Right cardiac atrium (tissue), 5 donors: ENCODE measurements at regions not wholly inside any gene's neighbourhood (a gene's known extent, or its start where the extent isn't known, plus 50 kb on each side); places are given as distances from the start of the nearest gene placed in this dataset.

Source experiments
- ATAC-seq, 2 donors: fragments of 200-7000 bp; cut with Tn5 transposase; one replicate each; pipeline versions ENCODE4 v1.8.0 to v1.9.1; 2020; ENCODE audit warnings: moderate library complexity in 2 of 2, mild to moderate bottlenecking in 1 of 2
- DNase-seq, 3 donors: peaks; one replicate each; pipeline ENCODE4 v3.0.0-alpha.2; 2020
- H3K27ac ChIP-seq: one replicate; pipeline ENCODE4 v1.5.1; 2013; ENCODE audit warnings: mild to moderate bottlenecking, low read length, control low read depth, moderate library complexity
- H3K27me3 ChIP-seq: one replicate; pipeline ENCODE4 v1.6.1; 2013; ENCODE audit not compliant: control insufficient read depth, insufficient read depth
- H3K4me1 ChIP-seq: one replicate; pipeline ENCODE4 v1.6.1; 2013; ENCODE audit warnings: low read length; ENCODE audit not compliant: control insufficient read depth, insufficient read depth
- H3K4me3 ChIP-seq: one replicate; pipeline ENCODE4 v1.5.1; 2013; ENCODE audit warnings: low read length, control low read depth
- H3K9me3 ChIP-seq: one replicate; pipeline ENCODE4 v1.6.1; 2013; ENCODE audit warnings: low read length; ENCODE audit not compliant: control insufficient read depth
- WGBS: extraction: QIAGEN DNeasy Blood & Tissue Kit; methylation state at CpG from one replicate; pipeline ENCODE4 v1.1.7; 2013; 5-methylcytosine and 5-hydroxymethylcytosine counted together
- intact Hi-C, 4 donors: fragments of 100-400 bp; cut with DNase I; formaldehyde crosslinking; loops; one replicate each; pipeline versions ENCODE4 v1.11.0 to v1.14.0; 2022 to 2023
- donor health status: healthy with polysubstance abuse.
- donor health status: DM: no; HTN: yes; CAD: no.
- donor health status: DM: no; HTN: no; CAD: no.
- donor health status: DM: no; HTN: yes; CAD: no; lungs with severe emphysema.
- donor health status: DM: yes; HTN: yes; CAD: no.

DNA sequence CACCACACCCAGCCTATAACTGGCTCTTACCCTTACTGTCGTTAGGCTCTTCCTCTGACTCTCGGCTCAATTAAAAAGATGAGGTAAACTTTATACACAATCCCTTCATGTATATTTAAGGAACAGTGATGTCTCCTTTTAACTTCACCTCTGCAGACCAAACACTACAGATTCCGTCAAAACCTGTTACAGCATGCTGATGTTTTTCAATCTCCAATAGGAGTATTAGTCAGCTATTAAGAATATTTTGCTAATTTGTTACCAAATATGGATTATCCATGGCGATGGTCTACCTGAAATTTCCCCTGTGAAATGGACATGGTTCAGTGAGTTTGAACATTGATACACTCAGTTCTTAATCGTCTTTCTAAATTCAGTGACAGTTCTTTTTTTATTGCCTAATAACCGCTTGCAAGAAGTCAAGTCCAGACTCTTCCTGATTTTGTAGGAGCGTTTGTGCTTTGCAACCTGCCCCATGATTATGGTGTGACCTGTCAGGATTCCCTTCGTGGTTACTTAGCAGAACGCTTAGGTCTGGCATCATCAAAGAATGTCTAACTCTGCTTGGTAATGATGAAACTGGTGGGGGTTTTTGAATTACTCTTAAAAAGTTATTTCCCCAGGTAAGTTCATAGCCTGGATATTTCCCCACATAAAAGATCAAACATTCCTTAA, 72.2 kb upstream of the STOX2 start:
- H3K9me3 ChIP-seq = no peaks in the 10 kb centered on the region
- no peak overlapping the region for H3K27ac ChIP-seq
- ATAC-seq = no peak
- H3K4me3 ChIP-seq = no peak overlapping the region
- intact Hi-C loops = no loop called here
- DNase-seq = no peak
- 84% methylated on average over 9 of the region's 9 CpGs for WGBS
- H3K27me3 ChIP-seq = no peaks in the 10 kb centered on the region
- peaks cover 5% of the 10 kb centered on the region for H3K4me1 ChIP-seq

- ATAC-seq (no peak), DNase-seq (no peak)
- intact Hi-C loops = no loop called here
- Histone ChIP-seq H3K27ac (no peak overlapping the region), H3K27me3 (no peaks in the 10 kb centered on the region), H3K9me3 (no peaks in the 10 kb centered on the region), H3K4me3 (no peak overlapping the region), H3K4me1 (peaks cover 4% of the 10 kb centered on the region)
- WGBS = 74% methylated on average over 9 of the region's 9 CpGs
Measured at GRCh38 chr4:183834252-183834651, 70.9 kb upstream of the STOX2 start.

- WGBS = 63% methylated on average over 5 of the region's 5 CpGs
- H3K27me3 ChIP-seq = no peaks in the 10 kb centered on the region
- H3K4me1 ChIP-seq = peaks cover 2% of the 10 kb centered on the region
- ATAC-seq (peak in 1 of 2 donors; percentile 38), DNase-seq (no peak)
- intact Hi-C loops = loop anchor here in 1 of 4 donors (5.0 kb wide), 1 partner anchor 265 kb away; no protein-coding TSS in a partner anchor
- no peak overlapping the region for H3K4me3 ChIP-seq
- H3K27ac ChIP-seq = peak overlapping the region; percentile 16
- no peaks in the 10 kb centered on the region for H3K9me3 ChIP-seq
Measured at GRCh38 chr4:183837222-183837621, 67.9 kb upstream of the STOX2 start.

- ATAC-seq (peak; percentile 35 to 52), DNase-seq (no peak)
- H3K4me3 ChIP-seq = no peak overlapping the region
- H3K27me3 ChIP-seq = no peaks in the 10 kb centered on the region
- peaks cover 2% of the 10 kb centered on the region for H3K4me1 ChIP-seq
- WGBS = 64% methylated on average over 16 of the region's 16 CpGs
- H3K27ac ChIP-seq = no peak overlapping the region
- no peaks in the 10 kb centered on the region for H3K9me3 ChIP-seq
- intact Hi-C loops = loop anchor here in 1 of 4 donors (5.0 kb wide), 1 partner anchor 263 kb away; no protein-coding TSS in a partner anchor
Measured at GRCh38 chr4:183838987-183839712, 66.0 kb upstream of the STOX2 start.

GRCh38 chr4:183840311-183840710, 64.8 kb upstream of the STOX2 start:
- no peak overlapping the region for H3K4me3 ChIP-seq
- H3K27ac ChIP-seq = no peak overlapping the region
- intact Hi-C loops = loop anchor here in 3 of 4 donors (2.0 to 10.0 kb wide), 6 partner anchors 144 to 328 kb away; no protein-coding TSS in a partner anchor
- WGBS = 6% methylated on average over 5 of the region's 5 CpGs
- peak; percentile 84 to 92 (median 88) for DNase-seq
- H3K9me3 ChIP-seq = no peaks in the 10 kb centered on the region
- peak; percentile 76 to 84 for ATAC-seq
- H3K4me1 ChIP-seq = peaks cover 2% of the 10 kb centered on the region
- H3K27me3 ChIP-seq = no peaks in the 10 kb centered on the region

GRCh38 chr4:183841001-183841400, 64.1 kb upstream of the STOX2 start:
- ATAC-seq (no peak), DNase-seq (no peak)
- WGBS = 96% methylated on average over 8 of the region's 8 CpGs

DNA sequence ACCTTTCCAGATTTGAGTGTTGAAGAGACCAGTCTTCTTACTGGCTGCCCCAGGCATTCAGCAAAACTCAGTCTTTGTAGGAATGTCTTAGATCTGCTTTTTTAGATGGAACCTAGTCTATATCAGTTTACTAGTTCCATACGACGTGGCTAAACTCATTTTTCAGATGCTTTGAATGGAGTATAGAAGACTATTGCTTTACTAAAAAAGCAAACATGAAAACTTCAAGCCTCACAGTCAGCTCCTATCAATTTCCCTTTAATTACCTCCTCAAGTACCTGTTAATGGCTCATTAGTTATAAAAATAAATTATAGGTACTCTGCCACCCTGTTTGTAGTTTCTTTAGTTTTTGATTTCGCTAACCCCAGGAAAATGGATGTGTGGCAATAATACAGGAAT, 63.0 kb upstream of the STOX2 start:
- Histone ChIP-seq H3K27ac (no peak overlapping the region), H3K27me3 (no peaks in the 10 kb centered on the region), H3K9me3 (no peaks in the 10 kb centered on the region), H3K4me1 (peaks cover 2% of the 10 kb centered on the region), H3K4me3 (no peak overlapping the region)
- intact Hi-C loops = loop anchor here in 3 of 4 donors (5.0 to 10.0 kb wide), 4 partner anchors 143 to 325 kb away; no protein-coding TSS in a partner anchor
- DNase-seq (no peak), ATAC-seq (no peak)
- WGBS = 90% methylated on average over 3 of the region's 3 CpGs

More at GRCh38 chr4:183841001-183841400, 64.1 kb upstream of the STOX2 start:
- Histone ChIP-seq H3K4me1 (peaks cover 2% of the 10 kb centered on the region), H3K4me3 (no peak overlapping the region), H3K27ac (no peak overlapping the region), H3K27me3 (no peaks in the 10 kb centered on the region), H3K9me3 (no peaks in the 10 kb centered on the region)
- intact Hi-C loops = loop anchor here in 3 of 4 donors (2.0 to 10.0 kb wide), 6 partner anchors 144 to 328 kb away; no protein-coding TSS in a partner anchor

DNA sequence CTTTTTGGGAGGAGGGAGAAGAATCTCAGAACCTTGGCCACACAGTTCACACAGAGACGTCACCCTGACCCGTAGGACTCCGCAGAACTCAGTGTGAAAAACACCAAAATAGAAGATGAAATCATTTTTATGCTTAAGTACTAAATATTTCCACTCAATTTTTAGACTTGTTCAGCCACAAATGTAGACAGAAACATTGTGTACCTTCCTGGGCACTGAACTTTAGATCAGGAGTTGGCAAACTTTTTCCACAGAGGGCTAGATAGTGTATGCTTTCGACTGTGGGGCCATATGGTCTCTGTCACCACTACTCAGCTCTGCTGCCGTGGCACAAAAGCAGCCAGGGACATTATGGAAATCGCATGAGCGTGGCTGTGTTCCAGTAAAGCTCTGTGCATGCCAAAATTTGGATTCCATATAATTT, 61.8 kb upstream of the STOX2 start:
- DNase-seq (no peak), ATAC-seq (peak; percentile 63 to 81)
- whole genome bisulfite sequencing = 38% methylated on average over 7 of the region's 7 CpGs
- no peaks in the 10 kb centered on the region for H3K9me3 ChIP-seq
- H3K4me1 ChIP-seq = peaks cover 2% of the 10 kb centered on the region
- no peak overlapping the region for H3K27ac ChIP-seq
- no peak overlapping the region for H3K4me3 ChIP-seq
- H3K27me3 ChIP-seq = no peaks in the 10 kb centered on the region
- intact Hi-C loops = loop anchor here in 3 of 4 donors (5.0 to 10.0 kb wide), 4 partner anchors 142 to 324 kb away; no protein-coding TSS in a partner anchor

DNA sequence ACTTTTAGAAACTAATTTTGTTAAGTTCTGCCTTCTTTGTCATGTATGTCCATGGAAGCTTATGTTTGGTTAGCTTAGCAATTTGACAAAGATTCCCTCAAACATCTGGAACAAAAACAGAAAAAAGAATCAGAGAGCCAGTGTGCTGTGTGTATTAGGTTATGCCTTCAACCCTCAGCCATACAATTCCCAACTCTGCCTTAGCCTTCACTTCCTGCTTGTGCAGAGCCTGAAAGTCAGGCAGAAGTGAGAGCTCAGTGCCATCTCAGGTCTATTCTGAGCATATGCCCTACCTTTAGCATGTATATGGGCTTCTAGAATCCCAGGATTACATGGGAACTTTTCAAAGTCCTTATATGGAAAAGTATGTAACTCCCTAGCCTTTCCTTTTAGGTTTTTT, 58.2 kb upstream of the STOX2 start:
- no peaks in the 10 kb centered on the region for H3K27me3 ChIP-seq
- ATAC-seq (no peak), DNase-seq (no peak)
- H3K27ac ChIP-seq = no peak overlapping the region
- H3K4me3 ChIP-seq = no peak overlapping the region
- no peaks in the 10 kb centered on the region for H3K9me3 ChIP-seq
- H3K4me1 ChIP-seq = peaks cover 8% of the 10 kb centered on the region
- intact Hi-C loops = loop anchor here in 3 of 4 donors (5.0 to 10.0 kb wide), 3 partner anchors 138 to 320 kb away; no protein-coding TSS in a partner anchor

- Histone ChIP-seq H3K27ac (no peak overlapping the region), H3K9me3 (no peaks in the 10 kb centered on the region), H3K4me3 (no peak overlapping the region), H3K4me1 (peaks cover 8% of the 10 kb centered on the region), H3K27me3 (no peaks in the 10 kb centered on the region)
- ATAC-seq (peak; percentile 31 to 40), DNase-seq (no peak)
- intact Hi-C loops = loop anchor here in 3 of 4 donors (5.0 to 10.0 kb wide), 3 partner anchors 136 to 318 kb away; no protein-coding TSS in a partner anchor
- WGBS = 21% methylated on average over 3 of the region's 3 CpGs
Measured at GRCh38 chr4:183848805-183849204, 56.3 kb upstream of the STOX2 start.
